H1 (cell line): ENCODE measurements at regions not wholly inside any gene's neighbourhood (a gene's known extent, or its start where the extent isn't known, plus 50 kb on each side); places are given as distances from the start of the nearest gene placed in this dataset.

ENCODE experiments used
- BACH1 ChIP-seq: IDR thresholded peaks from 2 replicates; pipeline ENCODE4 v1.6.1; 2012; ENCODE audit warnings: low read length, improper control_type of control experiment
- BCL11A ChIP-seq, 2 experiments: IDR thresholded peaks; one replicate each; pipeline ENCODE4 v1.6.1; 2011; ENCODE audit warnings: low read depth in 2 of 2, low read length in 2 of 2, mild to moderate bottlenecking in 2 of 2
- BRCA1 ChIP-seq: IDR thresholded peaks from 2 replicates; pipeline ENCODE4 v1.6.1; 2012; ENCODE audit warnings: low read depth, low read length, improper control_type of control experiment
- E2F6 ChIP-seq: IDR thresholded peaks from 2 replicates; pipeline ENCODE4 v1.6.1; 2012; ENCODE audit warnings: inconsistent platforms
- EGR1 ChIP-seq: IDR thresholded peaks from 2 replicates; pipeline ENCODE4 v1.6.1; 2011; ENCODE audit warnings: low read depth, low read length, borderline replicate concordance
- SRF ChIP-seq: IDR thresholded peaks from 2 replicates; pipeline ENCODE4 v1.6.1; 2011; ENCODE audit warnings: mild to moderate bottlenecking, low read depth, low read length, moderate library complexity

GRCh38 chr2:147061269-147061668 is 783.6 kb upstream of the ACVR2A start (continued):
- no peak for TF ChIP-seq E2F6
- TF ChIP-seq BCL11A (IDR thresholded peaks at IDR 0.05; ENCODE audit: low read depth in 2 of 2, low read length in 2 of 2), result no peak
- no peak for TF ChIP-seq SRF
- TF ChIP-seq BRCA1, result no peak
- no peak for TF ChIP-seq EGR1
- no peak for TF ChIP-seq BACH1
